Caki2 (cell line): ENCODE measurements at regions not wholly inside any gene's neighbourhood (a gene's known extent, or its start where the extent isn't known, plus 50 kb on each side); places are given as distances from the start of the nearest gene placed in this dataset.
"Not testable (repeated sequence)": the region's sequence is repeated elsewhere in the genome, so short reads cannot be mapped to it uniquely, and the experiment has no call there.

Experiments
- DNase-seq: peaks from one replicate; pipeline ENCODE4 v3.0.0-alpha.2; 2015; ENCODE audit warnings: low read depth
- in situ Hi-C: cut with HindIII; loops from 2 replicates; pipeline ENCODE4 v1.10.0; 2016; ENCODE audit warnings: low sequenced_read_pairs, low pct_unique_long_range_greater_than_20kb, mixed read lengths

DNA sequence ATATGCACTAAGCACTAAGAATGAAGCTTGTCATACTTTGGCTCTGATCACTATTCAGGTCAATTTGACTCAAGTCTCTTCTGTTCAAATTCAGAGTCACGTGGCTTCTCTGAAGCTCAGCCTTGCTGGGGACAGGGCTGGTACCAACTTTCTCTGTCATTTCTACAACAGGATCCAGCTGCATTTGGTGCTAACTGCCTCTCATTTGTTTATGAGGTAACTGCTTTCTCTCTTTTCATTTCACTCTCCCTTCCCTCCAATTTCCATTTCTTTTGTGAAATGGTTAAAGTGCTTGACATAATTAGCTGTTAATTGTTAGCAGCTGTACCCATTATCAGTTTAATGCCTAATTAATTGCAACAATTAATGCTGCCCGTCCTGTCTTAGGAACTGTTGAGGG is 259.7 kb upstream of the PLET1 start:
- DNase-seq: no peak
- in situ Hi-C loops: no loop called here

DNA sequence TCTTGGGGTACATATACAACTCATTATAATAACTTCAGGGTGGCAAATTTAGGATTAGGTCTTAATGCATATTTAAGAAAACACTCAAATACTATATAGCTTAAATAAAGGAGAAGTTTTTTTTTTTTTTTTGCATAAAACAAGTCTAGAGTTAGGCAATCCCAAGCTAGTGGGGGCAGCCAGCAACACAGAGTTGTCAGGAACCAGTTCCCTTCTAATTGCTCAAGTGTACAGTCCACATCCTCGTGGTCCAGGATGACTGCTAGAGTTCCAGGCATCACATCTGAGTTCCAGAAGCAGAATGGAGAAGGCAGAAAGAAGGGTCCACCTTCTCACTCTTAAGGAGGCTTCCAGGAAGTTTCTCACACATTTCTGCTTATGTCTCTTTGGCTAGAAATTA is 261.9 kb upstream of the PLET1 start:
- in situ Hi-C loops: no loop called here
- no peak for DNase-seq

DNA sequence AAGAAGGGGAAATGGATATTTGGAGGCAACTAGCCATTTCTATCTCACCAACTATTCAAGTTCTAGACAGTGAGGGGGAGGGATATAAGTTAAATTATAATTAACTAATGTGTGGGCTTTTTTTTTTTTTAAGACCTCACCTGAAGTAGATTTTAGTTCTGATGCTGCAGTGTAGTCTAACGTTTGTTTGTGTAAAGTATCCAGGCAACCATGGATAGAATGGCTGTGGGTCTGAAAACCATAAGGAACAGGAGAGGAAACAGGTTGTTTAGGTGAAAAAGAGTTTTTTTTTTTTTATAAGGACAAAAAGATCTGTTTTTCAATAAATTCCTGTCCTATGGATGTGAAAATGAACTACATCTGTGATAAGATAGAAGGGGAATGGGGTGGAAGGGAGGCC is 262.4 kb upstream of the PLET1 start:
- DNase-seq: no peak
- in situ Hi-C loops: no loop called here

DNA sequence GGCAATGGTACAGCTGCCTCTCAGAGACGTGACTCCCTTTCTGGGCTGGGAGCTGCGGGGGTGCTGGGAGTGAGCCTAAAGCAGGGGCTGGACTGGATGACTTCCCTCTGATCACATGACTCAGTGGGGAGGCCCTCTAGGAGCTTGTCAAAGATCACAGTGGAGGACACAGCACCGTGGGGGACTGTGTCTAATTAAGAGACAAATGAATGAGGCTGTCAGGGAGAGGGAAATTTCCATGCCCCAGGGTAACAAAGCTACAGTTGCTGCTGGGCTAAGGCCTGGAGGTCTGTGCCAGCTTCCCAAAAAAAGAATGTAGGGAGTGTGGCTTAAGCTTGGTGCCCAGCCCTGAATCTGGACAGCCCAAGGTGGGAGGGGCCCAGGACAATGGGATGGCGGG is 262.8 kb upstream of the PLET1 start:
- DNase-seq: no peak
- in situ Hi-C loops: no loop called here

DNA sequence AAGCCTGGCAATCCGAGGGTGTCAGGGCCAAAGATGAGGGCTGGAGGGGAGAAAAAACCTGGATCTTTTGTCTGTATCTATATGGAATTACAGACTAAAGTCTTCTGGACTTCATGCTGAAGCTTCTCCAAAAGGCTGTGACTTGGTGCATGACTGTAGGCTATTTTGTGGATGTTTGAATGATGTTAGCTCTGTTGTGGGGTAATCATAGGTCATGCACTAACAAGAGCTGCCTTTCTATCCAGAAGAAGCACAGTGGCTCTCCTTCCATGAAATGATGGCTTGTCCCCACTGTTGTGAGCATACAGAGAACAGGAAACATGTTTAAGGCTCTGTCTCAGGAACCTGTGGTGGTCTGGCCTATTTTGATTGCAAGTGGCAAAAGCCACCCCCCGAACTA is 263.3 kb upstream of the PLET1 start:
- no peak for DNase-seq
- in situ Hi-C loops: no loop called here

DNA sequence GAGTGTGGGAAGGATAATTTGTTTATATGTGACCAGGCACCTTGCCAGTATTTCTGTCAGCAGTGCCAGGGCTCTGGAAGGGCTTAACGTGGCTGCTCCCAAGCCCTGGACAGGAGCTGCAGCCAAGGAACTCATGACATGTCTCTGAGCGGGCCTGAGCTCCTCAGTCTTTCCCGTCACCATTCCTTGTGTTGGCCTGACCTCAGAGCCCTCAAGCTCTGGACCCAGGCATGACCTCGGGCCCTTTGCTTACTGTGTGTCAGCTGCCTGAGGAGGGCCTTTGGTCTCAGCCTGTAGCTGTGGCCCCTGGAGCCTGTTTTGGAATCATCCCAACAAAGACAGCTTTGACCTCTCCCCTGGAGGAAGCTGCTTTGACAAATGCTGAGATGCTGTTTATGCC is 264.1 kb upstream of the PLET1 start:
- in situ Hi-C loops: no loop called here
- DNase-seq: no peak

- no peak for DNase-seq
- in situ Hi-C loops: no loop called here
Measured at GRCh38 chr11:112525270-112525669, 264.6 kb upstream of the PLET1 start.

DNA sequence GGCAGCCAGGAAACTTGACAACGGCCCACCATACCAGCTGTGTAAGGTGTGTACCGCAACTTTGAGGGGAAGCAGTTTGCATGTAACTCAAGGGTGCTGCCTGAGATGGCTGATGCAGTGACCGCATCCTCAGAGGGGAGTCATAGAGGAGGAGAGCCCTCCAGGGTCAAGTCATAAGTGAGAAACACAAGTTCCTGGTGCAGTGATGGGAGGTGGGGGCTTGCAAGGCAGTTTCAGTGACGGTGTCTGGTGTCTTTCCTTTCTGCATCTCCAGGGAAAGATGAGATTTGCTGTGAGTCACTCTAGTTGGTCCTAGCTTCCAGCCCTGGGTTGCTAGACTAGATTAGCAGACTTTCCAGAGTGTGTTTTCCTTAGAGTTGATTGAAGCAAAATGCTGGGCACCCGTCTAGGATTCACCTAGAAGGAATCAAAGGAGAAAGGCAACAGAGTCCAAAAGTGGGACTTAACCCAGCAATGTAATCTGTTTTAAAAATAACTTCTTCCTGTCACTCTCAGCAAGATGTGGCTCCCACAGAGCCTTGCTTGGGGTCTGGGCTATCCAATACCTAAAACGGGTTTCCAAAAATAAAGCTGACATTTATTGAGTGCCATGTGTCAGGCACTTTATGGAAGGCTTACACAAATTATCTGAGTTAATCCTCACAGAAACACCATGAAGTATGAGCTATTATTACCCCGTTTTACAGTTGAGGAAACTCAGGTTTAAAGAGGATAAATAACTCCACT is 265.4 kb upstream of the PLET1 start:
- in situ Hi-C loops: no loop called here
- no peak for DNase-seq

DNA sequence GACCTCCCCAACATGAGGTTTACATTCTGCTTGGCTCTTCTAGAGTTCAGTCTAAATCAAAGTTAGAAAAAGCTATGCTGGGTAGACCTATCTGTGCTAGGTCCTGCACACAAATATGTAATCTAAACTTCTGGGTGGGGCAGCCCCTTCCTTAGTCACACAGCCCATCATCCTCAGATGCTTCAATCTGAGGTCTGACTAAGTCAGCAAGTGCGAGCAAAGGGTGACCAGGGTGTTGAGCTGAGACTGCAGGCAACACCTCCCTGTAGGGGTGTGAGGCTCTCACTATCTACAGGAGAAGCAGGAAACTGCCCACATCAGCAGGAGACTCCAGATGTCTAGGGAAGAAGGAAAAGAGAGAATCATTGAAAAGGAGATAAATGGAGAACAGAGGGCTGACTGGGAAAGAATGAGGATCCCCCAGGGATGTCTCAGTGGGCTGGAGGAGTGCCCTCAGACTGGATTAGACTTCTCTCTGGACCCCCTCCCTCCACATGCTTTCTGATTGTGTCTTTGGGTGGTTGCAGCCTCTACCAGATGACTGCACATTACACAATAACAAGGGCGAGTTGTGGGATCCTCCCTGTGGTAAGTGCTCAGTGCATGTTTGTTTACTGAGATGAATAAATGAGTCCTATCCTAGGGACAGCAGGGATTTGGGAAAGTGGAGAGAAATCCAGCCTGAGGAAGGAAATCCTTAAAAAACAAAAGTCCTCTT is 266.2 kb upstream of the PLET1 start:
- in situ Hi-C loops: no loop called here
- no peak for DNase-seq

- in situ Hi-C loops: no loop called here
- no peak for DNase-seq
Measured at GRCh38 chr11:112529071-112529470, 268.4 kb upstream of the PLET1 start.

DNA sequence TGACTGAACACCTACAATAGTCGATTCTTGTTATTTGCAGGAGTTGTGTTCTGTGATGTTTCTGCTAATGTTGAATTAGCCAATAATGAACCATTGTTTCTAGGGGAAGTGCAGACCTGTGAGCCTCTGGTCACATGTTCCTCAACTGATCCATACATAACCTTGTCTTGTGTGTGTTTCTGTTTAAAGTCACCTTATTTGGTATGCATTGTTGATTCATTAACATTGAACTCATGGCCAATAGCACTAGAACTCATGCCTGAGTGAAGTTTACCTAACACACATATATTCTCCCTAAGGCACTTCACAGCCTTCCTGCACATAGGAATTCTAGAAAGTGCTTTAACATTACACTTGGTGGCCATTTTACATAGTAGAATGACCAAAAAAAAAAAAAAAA is 271.8 kb upstream of the PLET1 start:
- no peak for DNase-seq
- in situ Hi-C loops: no loop called here

- no peak for DNase-seq
- in situ Hi-C loops: no loop called here
Measured at GRCh38 chr11:112533682-112534081, 273.0 kb upstream of the PLET1 start.

DNA sequence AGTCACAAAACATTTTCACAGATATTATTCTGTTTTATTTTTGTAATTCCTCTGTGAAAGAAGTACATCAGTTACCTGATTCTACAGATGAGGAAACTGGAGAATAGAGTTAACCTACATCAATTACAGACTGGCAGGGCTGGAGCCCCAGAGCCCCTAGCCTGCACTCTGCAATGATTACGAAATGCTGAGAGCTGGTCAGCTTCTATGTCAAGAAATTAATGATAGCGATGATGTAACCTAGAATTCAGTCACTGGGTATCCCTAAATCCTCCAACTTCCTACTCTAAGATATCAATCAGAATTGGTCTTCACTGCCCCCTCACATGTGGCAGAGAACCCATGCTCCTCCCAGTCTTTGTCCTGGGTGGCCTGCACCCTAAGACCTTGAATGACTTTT is 273.5 kb upstream of the PLET1 start:
- DNase-seq: no peak

GRCh38 chr11:112537026-112537425 is 276.4 kb upstream of the PLET1 start:
- in situ Hi-C loops: no loop called here
- no peak for DNase-seq

More for the DNA sequence above, 273.5 kb upstream of the PLET1 start:
- in situ Hi-C loops: no loop called here

GRCh38 chr11:112537846-112538330 is 277.2 kb upstream of the PLET1 start:
- DNase-seq: no peak
- in situ Hi-C loops: no loop called here

- DNase-seq: no peak
- in situ Hi-C loops: no loop called here
Measured at GRCh38 chr11:112538534-112539280, 278.0 kb upstream of the PLET1 start.

DNA sequence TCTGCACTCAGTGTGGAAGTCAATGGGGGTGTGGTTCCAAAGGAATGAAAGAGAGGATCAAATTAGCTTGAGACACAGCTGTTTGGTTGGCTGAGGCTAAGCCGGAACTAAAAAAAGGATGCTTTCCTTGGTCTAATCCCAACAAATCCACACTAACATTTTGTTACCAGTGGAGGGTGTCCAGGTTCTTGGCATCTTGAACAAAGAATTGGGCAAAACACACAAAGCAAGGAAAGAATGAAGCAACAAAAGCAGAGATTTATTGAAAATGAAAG is 278.6 kb upstream of the PLET1 start:
- in situ Hi-C loops, DNase-seq: not testable (repeated sequence)

DNA sequence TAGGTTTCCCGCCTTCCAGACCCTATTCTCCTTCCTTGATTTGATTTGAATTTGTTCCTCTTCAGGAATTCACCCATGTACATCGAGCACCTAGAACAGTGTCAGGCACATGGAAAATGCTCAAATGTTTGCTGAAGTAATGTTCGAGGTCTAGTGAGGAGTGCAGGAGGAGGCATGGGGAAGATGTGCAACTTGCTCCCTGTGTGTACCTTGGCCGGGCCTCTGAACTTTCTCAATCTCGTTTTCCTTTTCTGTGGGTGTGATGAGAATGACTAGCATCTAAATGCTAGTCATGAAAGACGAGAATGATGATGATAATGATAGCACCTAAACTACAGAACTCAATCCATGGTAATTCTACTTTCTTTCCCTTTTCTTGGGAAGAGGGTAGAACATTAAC is 279.1 kb upstream of the PLET1 start:
- in situ Hi-C loops: no loop called here
- DNase-seq: no peak

DNA sequence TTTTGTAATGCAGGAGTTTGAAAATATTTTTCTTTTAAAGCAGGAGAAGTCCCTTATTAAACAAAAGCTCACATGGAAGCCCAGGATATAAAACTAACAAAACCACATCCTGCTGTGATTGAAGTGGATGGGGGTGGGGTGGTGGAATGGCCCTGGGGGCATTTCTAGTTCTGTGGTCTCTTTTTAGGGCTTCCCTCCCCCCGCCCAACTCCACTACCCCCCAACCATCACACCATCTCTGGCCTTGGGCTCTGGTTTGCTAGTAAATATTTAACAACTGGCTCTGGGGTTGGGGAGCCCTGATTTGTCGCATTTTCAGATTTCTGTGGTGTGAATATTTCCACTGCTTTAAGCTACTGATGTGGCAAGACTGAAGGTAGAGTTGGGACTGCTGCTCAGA is 279.6 kb upstream of the PLET1 start:
- in situ Hi-C loops: no loop called here

More for the DNA sequence above, 279.6 kb upstream of the PLET1 start:
- no peak for DNase-seq
